ENCODE measurements at regions not wholly inside any gene's neighbourhood (a gene's known extent, or its start where the extent isn't known, plus 50 kb on each side); places are given as distances from the start of the nearest gene placed in this dataset.

GRCh38 chr13:71252184-71252704, 614.8 kb downstream of the DACH1 start:
- TF ChIP-seq EZH2 (IDR thresholded peaks at IDR 0.05; ENCODE audit: low read depth) (no peak), CTCF (conservative IDR thresholded peaks at IDR 0.05) (no peak)

Data from PC-9 (cell line).